ENCODE measurements at regions not wholly inside any gene's neighbourhood (a gene's known extent, or its start where the extent isn't known, plus 50 kb on each side); places are given as distances from the start of the nearest gene placed in this dataset.
"Not testable (repeated sequence)": the region's sequence is repeated elsewhere in the genome, so short reads cannot be mapped to it uniquely, and the experiment has no call there.

GRCh38 chr9:89690334-89690912 lies 85.6 kb downstream of the GADD45G start:
- no peak for TF ChIP-seq CTCF (IDR thresholded peaks at IDR 0.05; ENCODE audit: partially characterized antibody, unreplicated experiment)
- Mint-ChIP-seq H3K4me1 (ENCODE audit: low read depth, unreplicated experiment) (peaks cover 26% of the 10 kb centered on the region), H3K9me3 (ENCODE audit: unreplicated experiment) (peaks cover 5% of the 10 kb centered on the region), H3K4me3 (ENCODE audit: unreplicated experiment) (no peak overlapping the region), H3K27me3 (ENCODE audit: unreplicated experiment) (no peaks in the 10 kb centered on the region), H3K27ac (ENCODE audit: unreplicated experiment) (no peak overlapping the region), H3K36me3 (ENCODE audit: unreplicated experiment) (peaks cover 6% of the 10 kb centered on the region)
- no peak for DNase-seq

- H3K9me3 Mint-ChIP-seq (ENCODE audit: unreplicated experiment): peaks cover 2% of the 10 kb centered on the region
- H3K4me1 Mint-ChIP-seq (ENCODE audit: low read depth, unreplicated experiment): peaks cover 28% of the 10 kb centered on the region
- no peak for DNase-seq
- no peak for TF ChIP-seq CTCF (IDR thresholded peaks at IDR 0.05; ENCODE audit: partially characterized antibody, unreplicated experiment)
- peaks cover 6% of the 10 kb centered on the region for H3K36me3 Mint-ChIP-seq (ENCODE audit: unreplicated experiment)
- peak overlapping the region; percentile 31 for H3K4me3 Mint-ChIP-seq (ENCODE audit: unreplicated experiment)
- H3K27me3 Mint-ChIP-seq (ENCODE audit: unreplicated experiment): no peaks in the 10 kb centered on the region
- no peak overlapping the region for H3K27ac Mint-ChIP-seq (ENCODE audit: unreplicated experiment)
Observed at GRCh38 chr9:89695441-89695891, 90.7 kb downstream of the GADD45G start.

- H3K4me1 Mint-ChIP-seq (ENCODE audit: low read depth, unreplicated experiment): peaks cover 28% of the 10 kb centered on the region
- DNase-seq; H3K4me3 Mint-ChIP-seq (ENCODE audit: unreplicated experiment); H3K27me3 Mint-ChIP-seq (ENCODE audit: unreplicated experiment); H3K27ac Mint-ChIP-seq (ENCODE audit: unreplicated experiment); H3K9me3 Mint-ChIP-seq (ENCODE audit: unreplicated experiment); H3K36me3 Mint-ChIP-seq (ENCODE audit: unreplicated experiment): not testable (repeated sequence)
Observed at GRCh38 chr9:89695979-89696378, 91.2 kb downstream of the GADD45G start.

GRCh38 chr9:89696780-89697179 lies 92.0 kb downstream of the GADD45G start:
- peaks cover 6% of the 10 kb centered on the region for H3K36me3 Mint-ChIP-seq (ENCODE audit: unreplicated experiment)
- H3K27me3 Mint-ChIP-seq (ENCODE audit: unreplicated experiment): no peaks in the 10 kb centered on the region
- no peak for TF ChIP-seq CTCF (IDR thresholded peaks at IDR 0.05; ENCODE audit: partially characterized antibody, unreplicated experiment)
- peaks cover 2% of the 10 kb centered on the region for H3K9me3 Mint-ChIP-seq (ENCODE audit: unreplicated experiment)
- no peak for DNase-seq
- H3K4me1 Mint-ChIP-seq (ENCODE audit: low read depth, unreplicated experiment): peaks cover 28% of the 10 kb centered on the region
- H3K4me3 Mint-ChIP-seq (ENCODE audit: unreplicated experiment): no peak overlapping the region
- H3K27ac Mint-ChIP-seq (ENCODE audit: unreplicated experiment): no peak overlapping the region

- H3K27ac Mint-ChIP-seq (ENCODE audit: unreplicated experiment): no peak overlapping the region
Observed at GRCh38 chr9:89697553-89697952, 92.7 kb downstream of the GADD45G start.

More at GRCh38 chr9:89697553-89697952, 92.7 kb downstream of the GADD45G start:
- no peak for DNase-seq
- no peak for TF ChIP-seq CTCF (IDR thresholded peaks at IDR 0.05; ENCODE audit: partially characterized antibody, unreplicated experiment)
- Mint-ChIP-seq H3K9me3 (ENCODE audit: unreplicated experiment) (peaks cover 2% of the 10 kb centered on the region), H3K27me3 (ENCODE audit: unreplicated experiment) (no peaks in the 10 kb centered on the region), H3K36me3 (ENCODE audit: unreplicated experiment) (peaks cover 6% of the 10 kb centered on the region), H3K4me3 (ENCODE audit: unreplicated experiment) (no peak overlapping the region), H3K4me1 (ENCODE audit: low read depth, unreplicated experiment) (peaks cover 28% of the 10 kb centered on the region)

Measured in glutamatergic neuron (in vitro differentiated cells).